Heart left ventricle (tissue), 13 donors: ENCODE measurements at regions not wholly inside any gene's neighbourhood (a gene's known extent, or its start where the extent isn't known, plus 50 kb on each side); places are given as distances from the start of the nearest gene placed in this dataset.

ENCODE experiments used
- POLR2A ChIP-seq, 2 donors: fragments of 450-650 bp; IDR thresholded peaks; one replicate each; pipeline ENCODE4 v1.6.1; 2017; ENCODE audit warnings: antibody characterized with exemption in 2 of 2, mild to moderate bottlenecking in 2 of 2, moderate library complexity in 2 of 2
- TF ChIP-seq, protein P1 (sequence below), 12 donors: fragments of 200-600 bp; sonication (generic) in 4 of 12; IDR thresholded peaks; one replicate each; pipeline versions ENCODE4 v1.5.0 to v1.8.0; 2018 to 2022; ENCODE audit warnings: antibody characterized with exemption in 12 of 12, mild to moderate bottlenecking in 5 of 12
- donor health status: ischemic (EF 13 %, LVEDD 7.1; RV severe dilation, severe dysfunction).
- donor health status: DM: no; HTN: yes; CAD: no.
- donor health status: DM: no; HTN: no; CAD: no.
- donor health status: ischemic (EF 25% LVEDD 6.9; RV normal size, moderate dysfunction).
- donor health status: ischemic (EF 25% LVEDD 5.7; RV mildly dilated, moderate dysfunction).
- donor health status: ischemic (EF 35%, LVEDD 5.7; RV mildly dilated, moderate dysfunction).
- donor health status: nonischemic (EF 11% LVEDD 7.7; RV severe dilation, severe dysfunction).
- donor health status: DM: yes; HTN: yes; CAD: no.
- donor health status: PGD.
- donor health status: ischemic (EF 29% LVEDD 5.4; RV normal size, mild dysfunction).
- donor health status: nonischemic (EF 23%, LVEDD 6.1; RV moderate dilation, normal function).

DNA sequence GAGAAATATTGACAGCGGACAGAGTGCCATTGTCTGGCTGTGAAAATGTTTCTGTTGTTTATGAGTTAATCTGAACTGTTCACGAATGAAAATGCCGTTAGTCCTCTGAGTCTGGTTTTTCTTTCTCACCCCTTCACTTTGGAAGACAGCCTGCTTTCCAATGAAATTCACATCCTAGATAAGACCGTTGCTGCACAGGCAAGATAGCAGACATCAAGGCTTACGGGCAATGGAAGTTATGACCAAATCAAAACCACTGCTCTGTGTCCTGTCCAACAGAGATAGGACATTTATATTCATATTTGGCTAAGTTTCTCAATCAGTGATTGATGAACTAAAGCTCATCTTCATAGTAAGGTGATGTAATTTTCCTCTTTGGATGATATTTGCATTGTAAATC is 180.0 kb upstream of the DMAC1 start:
- TF ChIP-seq, protein P1, sequence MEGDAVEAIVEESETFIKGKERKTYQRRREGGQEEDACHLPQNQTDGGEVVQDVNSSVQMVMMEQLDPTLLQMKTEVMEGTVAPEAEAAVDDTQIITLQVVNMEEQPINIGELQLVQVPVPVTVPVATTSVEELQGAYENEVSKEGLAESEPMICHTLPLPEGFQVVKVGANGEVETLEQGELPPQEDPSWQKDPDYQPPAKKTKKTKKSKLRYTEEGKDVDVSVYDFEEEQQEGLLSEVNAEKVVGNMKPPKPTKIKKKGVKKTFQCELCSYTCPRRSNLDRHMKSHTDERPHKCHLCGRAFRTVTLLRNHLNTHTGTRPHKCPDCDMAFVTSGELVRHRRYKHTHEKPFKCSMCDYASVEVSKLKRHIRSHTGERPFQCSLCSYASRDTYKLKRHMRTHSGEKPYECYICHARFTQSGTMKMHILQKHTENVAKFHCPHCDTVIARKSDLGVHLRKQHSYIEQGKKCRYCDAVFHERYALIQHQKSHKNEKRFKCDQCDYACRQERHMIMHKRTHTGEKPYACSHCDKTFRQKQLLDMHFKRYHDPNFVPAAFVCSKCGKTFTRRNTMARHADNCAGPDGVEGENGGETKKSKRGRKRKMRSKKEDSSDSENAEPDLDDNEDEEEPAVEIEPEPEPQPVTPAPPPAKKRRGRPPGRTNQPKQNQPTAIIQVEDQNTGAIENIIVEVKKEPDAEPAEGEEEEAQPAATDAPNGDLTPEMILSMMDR (IDR thresholded peaks at IDR 0.05): no peak
- no peak for TF ChIP-seq POLR2A (IDR thresholded peaks at IDR 0.05)
